ENCODE measurements at regions not wholly inside any gene's neighbourhood (a gene's known extent, or its start where the extent isn't known, plus 50 kb on each side); places are given as distances from the start of the nearest gene placed in this dataset.

GRCh38 chr2:75375646-75376582 is 176.6 kb upstream of the TACR1 start:
- Histone ChIP-seq H3K4me2 (no peak overlapping the region), H3K36me3 (ENCODE audit: insufficient read depth) (no peaks in the 10 kb centered on the region), H3F3A (replicated peaks; ENCODE audit: low read depth) (no peaks in the 10 kb centered on the region), H2AFZ (no peak overlapping the region), H3K27me3 (ENCODE audit: insufficient read depth) (no peaks in the 10 kb centered on the region), H3K4me1 (ENCODE audit: insufficient read depth) (no peaks in the 10 kb centered on the region), H3K9me2 (ENCODE audit: insufficient read depth) (peaks cover 6% of the 10 kb centered on the region), H3K4me3 (no peak overlapping the region), H3K27ac (ENCODE audit: low read depth) (no peak overlapping the region), H4K20me1 (replicated peaks; ENCODE audit: insufficient read depth) (no peaks in the 10 kb centered on the region), H3K79me2 (replicated peaks; ENCODE audit: insufficient read depth) (no peaks in the 10 kb centered on the region)
- H3K4me3 Mint-ChIP-seq, result no peak overlapping the region
- no peak for DNase-seq (ENCODE audit: low spot score)
- H3K4me1 Mint-ChIP-seq, result peaks cover 14% of the 10 kb centered on the region; the same call in 2 of the 3 replicates
- H3K27ac Mint-ChIP-seq, result no peak overlapping the region
- no peak for TF ChIP-seq NANOG (IDR thresholded peaks at IDR 0.05; ENCODE audit: borderline replicate concordance)
- TF ChIP-seq EZH2 (IDR thresholded peaks at IDR 0.05; ENCODE audit: low read depth, unreplicated experiment), result no peak
- no peak for TF ChIP-seq STAT1 (IDR thresholded peaks at IDR 0.05; ENCODE audit: unreplicated experiment)
- no peak for TF ChIP-seq ZNF114 (CRISPR knock-in tag; IDR thresholded peaks at IDR 0.05)
- TF ChIP-seq EZH2phosphoT487 (IDR thresholded peaks at IDR 0.05; ENCODE audit: unreplicated experiment), result no peak
- no peak for TF ChIP-seq CREB1 (CRISPR knock-in tag; IDR thresholded peaks at IDR 0.05; ENCODE audit: low read depth)
- no peak for TF ChIP-seq ETS1 (IDR thresholded peaks at IDR 0.05)
- TF ChIP-seq REST (IDR thresholded peaks at IDR 0.05; ENCODE audit: unreplicated experiment), result no peak
- TF ChIP-seq POLR2AphosphoS5 (IDR thresholded peaks at IDR 0.05; ENCODE audit: low read depth), result no peak
- TF ChIP-seq ZNF462 (CRISPR knock-in tag; IDR thresholded peaks at IDR 0.05), result no peak
- TF ChIP-seq ZNF331 (CRISPR knock-in tag; IDR thresholded peaks at IDR 0.05; ENCODE audit: low read depth), result no peak
- H3K27me3 Mint-ChIP-seq (ENCODE audit: insufficient read depth, low read depth, poor library complexity), result no peaks in the 10 kb centered on the region
- H3K36me3 Mint-ChIP-seq (ENCODE audit: low read depth), result peaks cover 28% of the 10 kb centered on the region
- ATAC-seq, result no peak
- H3K9me3 Mint-ChIP-seq, result peaks cover 30% of the 10 kb centered on the region

Measured in GM23338 (cell line).